Aorta (tissue), 5 donors: ENCODE measurements at regions not wholly inside any gene's neighbourhood (a gene's known extent, or its start where the extent isn't known, plus 50 kb on each side); places are given as distances from the start of the nearest gene placed in this dataset.
A peak's percentile ranks its signal among the peaks of the same experiment; 100 is the strongest.

Experiments
- ATAC-seq: fragments of 200-7000 bp; cut with Tn5 transposase; one replicate; pipeline ENCODE4 v1.9.1; 2022; ENCODE audit warnings: moderate library complexity; ENCODE audit not compliant: low FRiP score
- DNase-seq, 2 donors: peaks; one replicate each; pipeline ENCODE4 v3.0.0-alpha.2; 2020
- H3K27ac ChIP-seq, 2 donors: one replicate each; pipeline ENCODE4 v1.5.1; 2013; ENCODE audit warnings: low read length in 2 of 2, mild to moderate bottlenecking in 2 of 2, moderate library complexity in 2 of 2, control low read depth in 1 of 2, inconsistent platforms in 1 of 2, low read depth in 1 of 2
- H3K27me3 ChIP-seq, 2 donors: one replicate each; pipeline ENCODE4 v1.6.1; 2013; ENCODE audit warnings: control low read depth in 1 of 2, low read length in 1 of 2, mild to moderate bottlenecking in 1 of 2, moderate library complexity in 1 of 2; ENCODE audit not compliant: insufficient read depth in 2 of 2, control insufficient read depth in 1 of 2
- H3K36me3 ChIP-seq, 2 donors: one replicate each; pipeline ENCODE4 v1.6.1; 2013; ENCODE audit warnings: control low read depth in 1 of 2, low read length in 1 of 2, mild to moderate bottlenecking in 1 of 2; ENCODE audit not compliant: insufficient read depth in 2 of 2, control insufficient read depth in 1 of 2
- H3K4me1 ChIP-seq, 2 donors: one replicate each; pipeline ENCODE4 v1.6.1; 2013; ENCODE audit warnings: low read length in 2 of 2, control low read depth in 1 of 2, mild to moderate bottlenecking in 1 of 2, moderate library complexity in 1 of 2; ENCODE audit not compliant: insufficient read depth in 2 of 2, control insufficient read depth in 1 of 2
- H3K4me3 ChIP-seq, 2 donors: one replicate each; pipeline ENCODE4 v1.5.1; 2013; ENCODE audit warnings: low read length in 2 of 2, control low read depth in 1 of 2, mild to moderate bottlenecking in 1 of 2
- H3K9me3 ChIP-seq: one replicate; pipeline ENCODE4 v1.6.1; 2013; ENCODE audit warnings: mild to moderate bottlenecking, low read length; ENCODE audit not compliant: control insufficient read depth
- WGBS, 2 donors: extraction: QIAGEN DNeasy Blood & Tissue Kit; methylation state at CpG; one replicate each; pipeline ENCODE4 v1.1.7; 2013; 5-methylcytosine and 5-hydroxymethylcytosine counted together
- intact Hi-C, 2 donors: fragments of 100-400 bp; cut with DNase I; formaldehyde crosslinking; loops; one replicate each; pipeline versions ENCODE4 v1.14.2 to v1.15.0; 2022
- donor health status: healthy with polysubstance abuse.
- donor health status: Bipolar disorder and iron deficiency.
- donor health status: DM: no; HTN: no; CAD: no.
- donor health status: DM: no; HTN: no; CAD: no.
- donor health status: DM: yes; HTN: yes; CAD: no.

DNA sequence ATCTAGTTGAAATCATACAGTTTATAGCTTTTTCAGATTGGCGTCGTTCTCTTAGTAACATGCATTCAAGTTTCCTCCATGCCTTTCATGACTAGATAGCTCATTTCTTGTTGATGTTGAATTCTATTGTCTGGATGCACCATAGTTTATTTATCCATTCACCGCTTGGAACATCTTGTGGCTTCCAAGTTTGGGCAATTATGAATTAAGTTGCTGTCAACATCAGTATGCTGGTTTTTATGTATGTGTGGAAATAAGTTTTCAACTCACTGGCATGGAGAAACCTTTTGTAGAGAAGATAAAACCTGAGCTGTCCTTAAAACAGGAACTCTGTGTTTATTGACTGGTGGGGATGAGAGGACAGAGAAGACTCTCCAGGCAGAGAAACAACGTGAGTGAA is 248.0 kb downstream of the CDC5L start:
- intact Hi-C loops: no loop called here
- H3K4me3 ChIP-seq: no peak overlapping the region
- WGBS, 2 donors: 47 to 55% methylated on average over 4 of the region's 4 CpGs
- peaks cover 0 to 3% of the 10 kb centered on the region in 2 donors for H3K4me1 ChIP-seq
- H3K27me3 ChIP-seq: peaks cover 0 to 2% of the 10 kb centered on the region in 2 donors
- H3K9me3 ChIP-seq: no peaks in the 10 kb centered on the region
- no peak for DNase-seq
- no peak for ATAC-seq
- H3K27ac ChIP-seq: no peak overlapping the region
- H3K36me3 ChIP-seq: no peaks in the 10 kb centered on the region

- intact Hi-C loops: no loop called here
- DNase-seq (no peak), ATAC-seq (no peak)
- 7 to 10% methylated on average over 14 of the region's 14 CpGs for WGBS, 2 donors
- Histone ChIP-seq H3K4me1 (peaks cover 0 to 3% of the 10 kb centered on the region in 2 donors), H3K27ac (no peak overlapping the region), H3K27me3 (no peaks in the 10 kb centered on the region), H3K4me3 (no peak overlapping the region), H3K36me3 (no peaks in the 10 kb centered on the region), H3K9me3 (no peaks in the 10 kb centered on the region)
These were observed 249.2 kb downstream of the CDC5L start for GRCh38 chr6:44636561-44637248.

GRCh38 chr6:44641344-44642031 is 254.0 kb downstream of the CDC5L start:
- no peaks in the 10 kb centered on the region for H3K36me3 ChIP-seq
- no peaks in the 10 kb centered on the region for H3K9me3 ChIP-seq
- no peak overlapping the region for H3K4me3 ChIP-seq
- ATAC-seq: peak; percentile 45
- peaks cover 0 to 3% of the 10 kb centered on the region in 2 donors for H3K4me1 ChIP-seq
- no peaks in the 10 kb centered on the region for H3K27me3 ChIP-seq
- no peak for DNase-seq
- H3K27ac ChIP-seq: no peak overlapping the region
- 81 to 88% methylated on average over 10 of the region's 10 CpGs for WGBS, 2 donors
- intact Hi-C loops: no loop called here

- DNase-seq (no peak), ATAC-seq (no peak)
- Histone ChIP-seq H3K9me3 (no peaks in the 10 kb centered on the region), H3K27me3 (no peaks in the 10 kb centered on the region), H3K36me3 (no peaks in the 10 kb centered on the region), H3K27ac (no peak overlapping the region), H3K4me1 (no peaks in the 10 kb centered on the region), H3K4me3 (no peak overlapping the region)
- 80 to 85% methylated on average over 1 of the region's 1 CpG for WGBS, 2 donors
- intact Hi-C loops: no loop called here
These were observed 254.8 kb downstream of the CDC5L start for GRCh38 chr6:44642349-44642748.

GRCh38 chr6:44642870-44643522 is 255.5 kb downstream of the CDC5L start:
- H3K9me3 ChIP-seq: no peaks in the 10 kb centered on the region
- H3K4me1 ChIP-seq: no peaks in the 10 kb centered on the region
- intact Hi-C loops: no loop called here
- H3K27me3 ChIP-seq: no peaks in the 10 kb centered on the region
- no peak overlapping the region for H3K27ac ChIP-seq
- WGBS, 2 donors: 94 to 96% methylated on average over 10 of the region's 10 CpGs
- no peak overlapping the region for H3K4me3 ChIP-seq
- ATAC-seq (no peak), DNase-seq (no peak)
- H3K36me3 ChIP-seq: no peaks in the 10 kb centered on the region

- intact Hi-C loops: no loop called here
- DNase-seq (no peak), ATAC-seq (no peak)
- Histone ChIP-seq H3K27me3 (no peaks in the 10 kb centered on the region), H3K27ac (no peak overlapping the region), H3K4me3 (no peak overlapping the region), H3K4me1 (no peaks in the 10 kb centered on the region), H3K9me3 (peaks cover 2% of the 10 kb centered on the region), H3K36me3 (no peaks in the 10 kb centered on the region)
- 76 to 82% methylated on average over 6 of the region's 6 CpGs for WGBS, 2 donors
These were observed 257.8 kb downstream of the CDC5L start for GRCh38 chr6:44645276-44645675.

- 88 to 89% methylated on average over 5 of the region's 5 CpGs for WGBS, 2 donors
- Histone ChIP-seq H3K27ac (no peak overlapping the region), H3K4me3 (no peak overlapping the region), H3K27me3 (no peaks in the 10 kb centered on the region), H3K36me3 (no peaks in the 10 kb centered on the region), H3K9me3 (peaks cover 2% of the 10 kb centered on the region), H3K4me1 (no peaks in the 10 kb centered on the region)
- DNase-seq (no peak), ATAC-seq (no peak)
- intact Hi-C loops: no loop called here
These were observed 258.8 kb downstream of the CDC5L start for GRCh38 chr6:44646355-44646754.

DNA sequence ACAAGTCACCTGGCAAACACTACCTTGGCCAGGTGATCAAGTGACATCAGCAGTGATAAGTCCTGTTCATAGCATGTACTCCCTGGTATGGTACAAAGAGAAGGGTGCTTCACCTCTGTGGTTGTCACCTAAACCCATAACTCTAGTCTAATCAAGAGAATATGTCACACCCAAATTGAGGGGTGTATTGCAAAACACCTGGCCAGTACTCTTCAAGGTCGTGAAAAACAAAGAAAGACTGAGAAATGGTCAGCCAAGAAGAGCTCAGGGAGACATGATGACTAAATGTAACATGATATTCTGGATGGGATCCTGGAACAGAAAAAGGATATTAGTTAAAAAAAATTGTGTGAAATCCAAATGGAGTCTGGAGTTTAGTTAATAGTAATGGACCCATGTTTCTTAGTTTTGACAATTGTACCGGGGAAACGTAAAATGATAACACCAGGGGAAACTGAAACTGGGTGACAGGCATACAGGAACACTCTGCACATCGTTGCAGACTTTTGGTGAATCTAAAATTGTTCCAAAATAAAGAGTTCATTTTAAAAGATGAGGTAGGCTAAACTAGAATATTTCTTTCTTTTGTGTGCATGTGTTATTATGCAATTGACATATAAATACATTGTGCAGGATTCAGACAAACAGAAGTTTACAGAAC is 262.0 kb downstream of the CDC5L start:
- Histone ChIP-seq H3K4me3 (no peak overlapping the region), H3K27me3 (no peaks in the 10 kb centered on the region), H3K4me1 (no peaks in the 10 kb centered on the region), H3K9me3 (peaks cover 2% of the 10 kb centered on the region), H3K36me3 (no peaks in the 10 kb centered on the region), H3K27ac (no peak overlapping the region)
- DNase-seq (no peak), ATAC-seq (peak; percentile 20)
- intact Hi-C loops: loop anchor here (5.0 to 10.0 kb wide), 2 partner anchors 172 to 175 kb away; no protein-coding TSS in a partner anchor
- 17 to 20% methylated on average over 4 of the region's 4 CpGs for WGBS, 2 donors
